HepG2 (cell line): ENCODE measurements at regions not wholly inside any gene's neighbourhood (a gene's known extent, or its start where the extent isn't known, plus 50 kb on each side); places are given as distances from the start of the nearest gene placed in this dataset.

Experiments used
- ATAC-seq: fragments of 200-7000 bp; cut with Tn5 transposase; 3 replicates; pipeline ENCODE4 v1.9.1; 2020; ENCODE audit warnings: mild to moderate bottlenecking, moderate library complexity
- BruUV-seq: library from RNA; stranded (reverse); fragments of 400-500 nt; replicated peaks from 2 replicates; lab custom pipeline; 2021; lab: Mats Ljungman, UMichigan
- CTCF ChIA-PET: fragments of 300-600 bp; formaldehyde crosslinking; extraction: SDS; loops from one replicate; lab custom pipeline; 2021; ENCODE audit warnings: low total read pairs, inconsistent platforms, low intra/inter-chr PET ratio; lab: Yijun Ruan, JAX
- POLR2A ChIA-PET: fragments of 350-600 bp; sonication (Branson Sonifier 250); formaldehyde crosslinking; loops from one replicate; lab custom pipeline; 2020; ENCODE audit warnings: antibody characterized with exemption, inconsistent platforms; lab: Yijun Ruan, JAX
- DNase-seq: peaks from one replicate; pipeline ENCODE4 v3.0.0-alpha.2; 2015; ENCODE audit warnings: low spot score
- FAIRE-seq: peaks from 3 replicates; lab custom pipeline; 2011; peaks lifted over from hg19 to GRCh38; lab: Jason Lieb, UNC
- H2AFZ ChIP-seq: one replicate; pipeline ENCODE4 v1.6.1; 2011; ENCODE audit warnings: low read length, inconsistent platforms
- H3K27ac ChIP-seq: fragments of 300-600 bp; 3 replicates; pipeline ENCODE4 v1.8.0; 2011; ENCODE audit warnings: mixed run types, mild to moderate bottlenecking, mixed read lengths, low read length, inconsistent platforms; ENCODE audit not compliant: insufficient read depth; ENCODE audit errors: extremely low read length
- H3K27me3 ChIP-seq, 2 experiments: fragments of 200-600 bp in 1 of 2; 2 replicates in 1 of 2; 3 replicates in 1 of 2; pipeline versions ENCODE4 v1.6.0 to v1.8.0; 2011; ENCODE audit warnings: low read length in 2 of 2, mild to moderate bottlenecking in 2 of 2, moderate library complexity in 2 of 2, inconsistent platforms in 1 of 2; ENCODE audit not compliant: insufficient read depth in 2 of 2, control insufficient read depth in 1 of 2
- H3K36me3 ChIP-seq, 2 experiments: fragments of 200-600 bp in 1 of 2; replicated peaks in 1 of 2; 2 replicates in 1 of 2; 3 replicates in 1 of 2; pipeline versions ENCODE4 v1.5.1 to v1.8.0; 2011; ENCODE audit warnings: low read length in 2 of 2, inconsistent platforms in 1 of 2; ENCODE audit not compliant: insufficient read depth in 2 of 2, control insufficient read depth in 1 of 2
- H3K4me1 ChIP-seq: 2 replicates; pipeline ENCODE4 v1.5.1; 2012; ENCODE audit warnings: low read length, inconsistent platforms; ENCODE audit not compliant: insufficient read depth
- H3K4me2 ChIP-seq: 2 replicates; pipeline ENCODE4 v1.6.0; 2011; ENCODE audit warnings: low read depth, low read length, inconsistent platforms
- H3K4me3 ChIP-seq, 3 experiments: fragments of 200-600 bp in 1 of 3; sonication (generic), shearing (Covaris generic) in 1 of 3; replicated peaks in 1 of 3; 2 replicates each; pipeline ENCODE4 v1.5.1; 2011 to 2016; ENCODE audit warnings: low read length in 3 of 3, inconsistent platforms in 2 of 3, low read depth in 2 of 3, mild to moderate bottlenecking in 2 of 3, control low read depth in 1 of 3, mixed read lengths in 1 of 3; ENCODE audit not compliant: insufficient read depth in 1 of 3
- H3K79me2 ChIP-seq: one replicate; pipeline ENCODE4 v1.6.1; 2011; ENCODE audit warnings: low read length, inconsistent platforms; ENCODE audit not compliant: insufficient read depth
- H3K9ac ChIP-seq: 2 replicates; pipeline ENCODE4 v1.6.0; 2011; ENCODE audit warnings: mild to moderate bottlenecking, low read depth, low read length, inconsistent platforms; ENCODE audit not compliant: insufficient read depth
- H3K9me3 ChIP-seq: 2 replicates; pipeline ENCODE4 v1.5.1; 2012; ENCODE audit warnings: mild to moderate bottlenecking, low read length
- H4K20me1 ChIP-seq: 2 replicates; pipeline ENCODE4 v1.6.0; 2011; ENCODE audit warnings: inconsistent platforms, mild to moderate bottlenecking, low read length, moderate library complexity; ENCODE audit not compliant: insufficient read depth
- AHDC1 ChIP-seq: sonication (generic); formaldehyde crosslinking; IDR thresholded peaks from 2 replicates; pipeline ENCODE4 v1.5.1; 2020; ENCODE audit warnings: mild to moderate bottlenecking, missing genetic modification reagents, borderline replicate concordance
- FOXA3 ChIP-seq: IDR thresholded peaks from 2 replicates; pipeline ENCODE4 v1.6.1; 2016; ENCODE audit warnings: missing genetic modification reagents, missing compliant biosample characterization
- IRF1 ChIP-seq: sonication (generic); formaldehyde crosslinking; IDR thresholded peaks from 2 replicates; pipeline ENCODE4 v1.4.0; 2020; ENCODE audit warnings: low read depth, mild to moderate bottlenecking, missing genetic modification reagents
- IRF9 ChIP-seq: sonication (generic); formaldehyde crosslinking; IDR thresholded peaks from 2 replicates; pipeline ENCODE4 v1.8.0; 2022; ENCODE audit warnings: missing genetic modification reagents, mild to moderate bottlenecking, borderline replicate concordance
- MIXL1 ChIP-seq: IDR thresholded peaks from 2 replicates; pipeline ENCODE4 v1.6.1; 2016
- PCBP2 ChIP-seq: fragments of 200-400 bp; formaldehyde crosslinking; optimal IDR thresholded peaks from 2 replicates; pipeline ENCODE3; 2018; ENCODE audit warnings: low read length, low read depth; ENCODE audit not compliant: poor library complexity, severe bottlenecking
- SMYD3 ChIP-seq: sonication (generic); formaldehyde crosslinking; IDR thresholded peaks from 2 replicates; pipeline ENCODE4 v1.8.1; 2023; ENCODE audit warnings: mild to moderate bottlenecking, missing genetic modification reagents
- TCF12 ChIP-seq, 2 experiments: fragments of 450-650 bp in 1 of 2; sonication (generic) in 1 of 2; formaldehyde crosslinking in 1 of 2; IDR thresholded peaks; 2 replicates each; pipeline versions ENCODE4 v1.6.1 to v1.8.0; 2017 to 2022; ENCODE audit warnings: antibody characterized with exemption in 1 of 2, mild to moderate bottlenecking in 1 of 2, missing genetic modification reagents in 1 of 2, moderate library complexity in 1 of 2
- ZNF282 ChIP-seq: fragments of 450-650 bp; IDR thresholded peaks from 2 replicates; pipeline ENCODE4 v1.6.1; 2018; ENCODE audit not compliant: partially characterized antibody
- ZNF7 ChIP-seq: IDR thresholded peaks from 2 replicates; pipeline ENCODE4 v1.6.1; 2016; ENCODE audit warnings: missing biosample characterization, missing genetic modification reagents
- WGBS: methylation state at CpG from one replicate; pipeline ENCODE4 v1.1.6; 2017; ENCODE audit warnings: low lambda C conversion rate; 5-methylcytosine and 5-hydroxymethylcytosine counted together
- in situ Hi-C: cut with HindIII; loops from 2 replicates; pipeline ENCODE4 v1.10.0; 2017; ENCODE audit warnings: low pct_unique_long_range_greater_than_20kb; ENCODE audit not compliant: extremely low pct_ligation_motif_present
- intact Hi-C: fragments of 100-400 bp; cut with micrococcal nuclease; formaldehyde crosslinking; loops from one replicate; pipeline ENCODE4 v1.10.0; 2022; ENCODE audit not compliant: unreplicated experiment

- no peaks in the 10 kb centered on the region for H3K36me3 ChIP-seq
- TF ChIP-seq PCBP2 (no peak), IRF1 (no peak), TCF12 (IDR thresholded peaks at IDR 0.05) (peak; percentile 99), TCF12 (CRISPR knock-in tag; IDR thresholded peaks at IDR 0.05) (no peak)
- H3K4me3 ChIP-seq = no peak overlapping the region
- BruUV-seq = no TSS peak
- no peaks in the 10 kb centered on the region for H3K9me3 ChIP-seq
- no peak overlapping the region for H2AFZ ChIP-seq
- H3K27ac ChIP-seq = no peak overlapping the region
- FAIRE-seq = no peak
- no peak for ATAC-seq
- in situ Hi-C loops = no loop called here
- no peaks in the 10 kb centered on the region for H4K20me1 ChIP-seq
- intact Hi-C loops = no loop called here
- H3K27me3 ChIP-seq = no peaks in the 10 kb centered on the region
- H3K4me2 ChIP-seq = no peak overlapping the region
- H3K4me1 ChIP-seq = no peaks in the 10 kb centered on the region
- CTCF ChIA-PET = no interaction called here
- no peak overlapping the region for H3K9ac ChIP-seq
- DNase-seq = no peak
- H3K79me2 ChIP-seq = no peaks in the 10 kb centered on the region
- POLR2A ChIA-PET = no interaction called here
Measured at GRCh38 chr7:86190351-86190750, 453.4 kb upstream of the GRM3 start.

- no peak overlapping the region for H3K4me2 ChIP-seq
- CTCF ChIA-PET = no interaction called here
- DNase-seq (no peak), FAIRE-seq (no peak), ATAC-seq (no peak)
- no peaks in the 10 kb centered on the region for H3K4me1 ChIP-seq
- no peaks in the 10 kb centered on the region for H3K27me3 ChIP-seq
- POLR2A ChIA-PET = no interaction called here
- no peak overlapping the region for H3K9ac ChIP-seq
- TF ChIP-seq AHDC1 (CRISPR knock-in tag) (no peak), ZNF7 (CRISPR knock-in tag) (no peak), ZNF282 (no peak), FOXA3 (no peak), MIXL1 (CRISPR knock-in tag) (no peak), SMYD3 (CRISPR knock-in tag) (no peak), IRF9 (CRISPR knock-in tag) (no peak)
- in situ Hi-C loops (no loop called here), intact Hi-C loops (no loop called here)
- WGBS = 11% methylated on average over 3 of the region's 3 CpGs
- H4K20me1 ChIP-seq = no peaks in the 10 kb centered on the region
- H3K27ac ChIP-seq = no peak overlapping the region
- no peaks in the 10 kb centered on the region for H3K79me2 ChIP-seq
- H3K9me3 ChIP-seq = no peaks in the 10 kb centered on the region
- H2AFZ ChIP-seq = no peak overlapping the region
- no peak overlapping the region for H3K4me3 ChIP-seq
- no peaks in the 10 kb centered on the region for H3K36me3 ChIP-seq
- no TSS peak for BruUV-seq
Measured at GRCh38 chr7:86181474-86181873, 462.2 kb upstream of the GRM3 start.
